Keratinocyte (primary cell): ENCODE measurements at regions not wholly inside any gene's neighbourhood (a gene's known extent, or its start where the extent isn't known, plus 50 kb on each side); places are given as distances from the start of the nearest gene placed in this dataset.
"Not testable (repeated sequence)": the region's sequence is repeated elsewhere in the genome, so short reads cannot be mapped to it uniquely, and the experiment has no call there.

ENCODE experiments used
- DNase-seq: peaks from one replicate; pipeline ENCODE4 v3.0.0-alpha.2; 2011; ENCODE audit warnings: low read depth, missing footprints, low spot score
- FAIRE-seq: peaks from 2 replicates; lab custom pipeline; 2011; peaks lifted over from hg19 to GRCh38; lab: Jason Lieb, UNC
- H2AFZ ChIP-seq: 2 replicates; pipeline ENCODE4 v1.6.0; 2012; ENCODE audit warnings: low read length, control low read depth, inconsistent platforms; ENCODE audit not compliant: control insufficient read depth
- H3K27ac ChIP-seq: 2 replicates; pipeline ENCODE4 v1.5.1; 2011; ENCODE audit warnings: low read length; ENCODE audit not compliant: control insufficient read depth, insufficient read depth
- H3K27me3 ChIP-seq: 3 replicates; pipeline ENCODE4 v1.6.0; 2011; ENCODE audit warnings: low read length; ENCODE audit not compliant: control insufficient read depth, insufficient read depth; ENCODE audit errors: extremely low read depth
- H3K36me3 ChIP-seq, 2 experiments: 2 replicates in 1 of 2; 3 replicates in 1 of 2; pipeline ENCODE4 v1.5.1; 2011; ENCODE audit warnings: low read length in 2 of 2, mild to moderate bottlenecking in 1 of 2; ENCODE audit not compliant: control insufficient read depth in 2 of 2, insufficient read depth in 2 of 2; ENCODE audit errors: extremely low read depth in 1 of 2
- H3K4me1 ChIP-seq: 3 replicates; pipeline ENCODE4 v1.5.1; 2011; ENCODE audit warnings: low read length; ENCODE audit not compliant: control insufficient read depth, insufficient read depth; ENCODE audit errors: extremely low read depth
- H3K4me2 ChIP-seq: 3 replicates; pipeline ENCODE4 v1.6.0; 2011; ENCODE audit warnings: low read depth, low read length; ENCODE audit not compliant: control insufficient read depth, insufficient read depth; ENCODE audit errors: extremely low read depth
- H3K4me3 ChIP-seq, 3 experiments: fragments of 200-600 bp in 1 of 3; sonication (generic) in 1 of 3; 2 replicates in 2 of 3; 3 replicates in 1 of 3; pipeline ENCODE4 v1.5.1; 2011 to 2016; ENCODE audit warnings: low read length in 3 of 3, mild to moderate bottlenecking in 3 of 3, control low read depth in 2 of 3, inconsistent platforms in 1 of 3, low read depth in 1 of 3, mixed read lengths in 1 of 3, mixed run types in 1 of 3, moderate library complexity in 1 of 3; ENCODE audit not compliant: control insufficient read depth in 2 of 3, insufficient read depth in 2 of 3; ENCODE audit errors: extremely low read depth in 1 of 3
- H3K79me2 ChIP-seq: 2 replicates; pipeline ENCODE4 v1.6.0; 2012; ENCODE audit warnings: low read length; ENCODE audit not compliant: control insufficient read depth, insufficient read depth
- H3K9ac ChIP-seq: 3 replicates; pipeline ENCODE4 v1.6.0; 2011; ENCODE audit warnings: low read length; ENCODE audit not compliant: control insufficient read depth, insufficient read depth; ENCODE audit errors: extremely low read depth
- H3K9me1 ChIP-seq: 3 replicates; pipeline ENCODE4 v1.6.0; 2011; ENCODE audit warnings: low read length; ENCODE audit not compliant: control insufficient read depth, insufficient read depth; ENCODE audit errors: extremely low read depth
- H3K9me3 ChIP-seq: 2 replicates; pipeline ENCODE4 v1.5.1; 2012; ENCODE audit warnings: low read depth, low read length; ENCODE audit not compliant: control insufficient read depth
- H4K20me1 ChIP-seq: 3 replicates; pipeline ENCODE4 v1.6.0; 2011; ENCODE audit warnings: low read length; ENCODE audit not compliant: control insufficient read depth, insufficient read depth; ENCODE audit errors: extremely low read depth
- dilution Hi-C: fragments of 300-500 bp; cut with MboI; formaldehyde crosslinking; loops from one replicate; pipeline ENCODE4 v1.7.0; 2020; ENCODE audit warnings: low sequenced_read_pairs; ENCODE audit not compliant: extremely low pct_ligation_motif_present

DNA sequence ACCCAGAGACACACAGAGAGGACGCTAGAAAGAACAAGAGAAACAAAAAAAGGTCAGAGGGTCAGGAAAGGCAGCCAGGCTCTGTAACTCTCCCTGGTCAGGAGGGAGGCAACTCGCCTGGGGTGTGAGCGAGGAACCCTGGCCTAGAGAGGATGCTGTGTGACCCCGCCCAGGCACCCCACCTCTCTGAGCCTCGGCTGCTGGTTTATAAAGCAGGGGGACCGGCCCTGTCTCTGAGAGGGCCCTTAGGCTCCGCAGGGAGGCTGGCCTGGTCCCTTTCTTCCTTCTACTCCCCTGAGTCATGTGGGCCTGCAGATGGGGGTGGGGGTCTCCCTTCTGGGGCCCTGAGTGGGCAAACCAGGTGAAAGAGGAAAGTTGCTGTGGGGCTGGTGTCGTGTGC lies 81.3 kb upstream of the GOLGA6L4 start:
- H4K20me1 ChIP-seq, H3K4me2 ChIP-seq, dilution Hi-C loops, DNase-seq, H3K4me1 ChIP-seq, H3K9me3 ChIP-seq, FAIRE-seq, H2AFZ ChIP-seq, H3K79me2 ChIP-seq, H3K9ac ChIP-seq, H3K9me1 ChIP-seq, H3K27me3 ChIP-seq, H3K4me3 ChIP-seq, H3K36me3 ChIP-seq, H3K27ac ChIP-seq: not testable (repeated sequence)

- H2AFZ ChIP-seq, H3K4me2 ChIP-seq, H3K4me1 ChIP-seq, H3K27me3 ChIP-seq, H3K9me1 ChIP-seq, FAIRE-seq, H3K36me3 ChIP-seq, H4K20me1 ChIP-seq, dilution Hi-C loops, DNase-seq, H3K9me3 ChIP-seq, H3K79me2 ChIP-seq, H3K4me3 ChIP-seq, H3K9ac ChIP-seq, H3K27ac ChIP-seq: not testable (repeated sequence)
Measured at GRCh38 chr15:84154787-84155186, 80.8 kb upstream of the GOLGA6L4 start.

DNA sequence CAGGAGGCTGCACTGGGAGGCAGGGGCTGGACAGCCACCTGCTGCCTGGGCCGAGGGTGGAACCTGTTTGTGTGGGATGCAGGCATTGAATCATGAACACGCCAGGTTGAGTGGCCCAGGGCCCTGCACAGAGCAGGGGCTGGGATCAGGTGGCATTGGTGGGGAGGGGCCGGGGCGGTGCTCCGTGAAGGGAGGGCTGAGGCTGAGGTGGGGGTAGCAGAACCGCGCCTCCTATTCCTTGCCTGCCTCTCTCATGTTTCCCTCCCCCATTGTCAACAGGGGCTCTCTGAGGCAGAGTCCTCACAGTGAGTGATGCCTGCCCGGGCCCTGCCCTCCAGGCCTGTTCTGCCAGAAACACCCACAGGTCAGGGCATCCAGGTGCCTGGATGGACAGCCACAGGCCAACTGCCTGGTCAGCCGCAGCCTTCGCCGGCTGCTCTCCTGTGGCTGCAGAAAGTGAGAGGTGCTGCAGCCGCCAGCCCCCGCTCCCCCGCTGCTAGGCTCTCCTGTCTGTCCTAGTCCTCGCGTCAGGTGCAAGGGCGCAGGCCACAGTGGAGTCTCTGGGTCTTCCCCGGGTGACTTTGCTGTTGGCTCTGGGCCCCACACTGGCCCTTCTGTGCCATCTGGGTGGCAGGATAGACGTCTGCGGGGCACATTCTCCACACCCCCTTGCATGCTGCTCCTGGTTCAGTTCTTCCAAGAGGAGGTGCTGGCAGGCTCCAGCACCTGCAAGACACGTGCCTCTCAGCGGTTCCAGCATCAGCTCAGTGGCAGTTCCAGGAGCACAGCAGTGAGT lies 79.6 kb upstream of the GOLGA6L4 start:
- not testable (repeated sequence) for FAIRE-seq

DNA sequence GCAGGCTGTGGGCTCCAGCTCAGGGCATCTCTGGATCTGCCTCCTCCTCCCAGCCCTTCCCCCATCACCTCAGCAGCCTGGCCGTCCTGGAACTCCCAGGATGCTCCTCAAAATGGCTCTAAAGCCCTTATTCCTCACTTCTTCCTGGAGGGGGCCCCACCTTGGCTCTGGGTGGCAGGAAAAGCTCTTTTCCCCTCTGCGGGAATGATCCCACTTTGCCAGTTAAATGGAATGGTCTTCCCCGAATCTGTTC lies 79.1 kb upstream of the GOLGA6L4 start:
- H3K79me2 ChIP-seq, H3K27ac ChIP-seq, H3K4me2 ChIP-seq, H3K9ac ChIP-seq, H3K27me3 ChIP-seq, H3K36me3 ChIP-seq, H2AFZ ChIP-seq, H3K4me3 ChIP-seq, H3K9me3 ChIP-seq, H3K9me1 ChIP-seq, H4K20me1 ChIP-seq, DNase-seq, dilution Hi-C loops, FAIRE-seq, H3K4me1 ChIP-seq: not testable (repeated sequence)

More for the DNA sequence above, 79.6 kb upstream of the GOLGA6L4 start:
- H3K9me3 ChIP-seq, H2AFZ ChIP-seq, H4K20me1 ChIP-seq, H3K4me1 ChIP-seq, H3K4me2 ChIP-seq, H3K9me1 ChIP-seq, H3K36me3 ChIP-seq, H3K79me2 ChIP-seq, H3K27me3 ChIP-seq, H3K27ac ChIP-seq, DNase-seq, dilution Hi-C loops, H3K9ac ChIP-seq, H3K4me3 ChIP-seq: not testable (repeated sequence)

DNA sequence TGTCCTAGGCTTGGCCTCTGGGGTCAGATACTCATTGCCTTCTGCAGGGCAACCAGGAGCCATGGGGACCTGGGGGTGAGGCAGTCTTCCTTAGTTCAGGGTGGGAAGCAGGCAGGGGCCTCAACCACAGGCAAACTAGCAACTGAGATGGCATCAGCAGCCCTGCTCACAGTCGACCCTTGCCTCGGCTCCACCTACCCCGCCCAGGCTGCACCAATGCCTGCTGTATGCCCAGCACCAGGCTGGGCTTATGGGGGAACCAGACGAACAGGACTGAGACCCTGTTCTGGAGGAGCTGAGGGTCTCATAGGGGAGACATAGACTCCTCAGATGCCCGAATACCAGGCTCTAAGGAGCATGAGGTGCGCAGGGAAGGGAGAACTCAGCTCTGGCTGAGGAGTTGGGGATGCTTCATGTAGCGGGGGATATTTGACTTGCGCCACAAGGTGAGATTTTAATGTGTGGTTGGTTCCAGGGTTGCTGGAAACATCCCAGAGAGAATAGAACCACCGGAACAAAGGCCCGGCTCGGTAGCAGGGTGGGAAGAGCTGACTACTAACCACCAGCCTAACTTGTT lies 78.4 kb upstream of the GOLGA6L4 start:
- H3K4me2 ChIP-seq, H3K4me3 ChIP-seq, H3K9me3 ChIP-seq, H3K27ac ChIP-seq, H4K20me1 ChIP-seq, H3K9me1 ChIP-seq, FAIRE-seq, dilution Hi-C loops, H3K9ac ChIP-seq, H3K27me3 ChIP-seq, H2AFZ ChIP-seq, H3K79me2 ChIP-seq, H3K4me1 ChIP-seq, H3K36me3 ChIP-seq, DNase-seq: not testable (repeated sequence)
